ENCODE measurements at regions not wholly inside any gene's neighbourhood (a gene's known extent, or its start where the extent isn't known, plus 50 kb on each side); places are given as distances from the start of the nearest gene placed in this dataset.

DNA sequence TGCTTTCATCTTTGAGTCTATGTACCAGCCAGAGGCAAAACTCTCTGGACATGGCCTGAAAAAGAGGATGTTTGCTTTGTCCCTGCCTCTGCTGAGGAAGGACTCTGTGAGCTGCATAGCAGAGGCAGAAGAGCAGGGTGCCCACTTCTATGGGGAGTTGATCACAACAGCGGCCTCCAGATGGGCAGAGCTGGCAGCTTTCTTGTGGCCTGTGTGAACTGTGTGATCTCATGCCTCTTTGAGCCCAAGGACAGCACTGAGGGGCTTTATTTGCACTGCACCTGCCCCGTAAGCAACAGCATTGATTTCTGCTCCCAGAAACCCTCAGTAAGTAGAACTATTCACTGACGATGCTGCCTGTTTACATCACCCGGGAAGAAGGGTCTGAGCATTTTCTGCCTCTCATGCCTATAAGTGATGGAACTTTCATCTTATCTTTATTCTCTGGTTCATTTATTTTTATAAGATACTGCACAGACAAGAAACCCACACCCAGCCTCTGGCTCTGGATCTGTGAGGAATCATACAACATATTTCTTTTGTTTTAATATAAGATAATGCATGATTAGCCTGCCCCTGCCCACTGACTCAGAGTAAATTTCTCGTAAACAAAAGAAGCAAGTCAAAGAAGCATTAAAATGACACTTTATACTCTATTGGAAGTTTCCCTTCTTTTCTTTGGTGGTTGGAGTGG, 244.2 kb upstream of the SOX21 start:
- TF ChIP-seq POLR2A (IDR thresholded peaks at IDR 0.05; ENCODE audit: low read length) (no peak), GATA1 (IDR thresholded peaks at IDR 0.05; ENCODE audit: low read depth, low read length) (no peak)
